ENCODE measurements at regions not wholly inside any gene's neighbourhood (a gene's known extent, or its start where the extent isn't known, plus 50 kb on each side); places are given as distances from the start of the nearest gene placed in this dataset.

- Histone ChIP-seq H3K9ac (ENCODE audit: low read length) (no peak overlapping the region), H3K4me2 (ENCODE audit: low read length) (no peak overlapping the region), H3K9me2 (ENCODE audit: insufficient read depth) (no peaks in the 10 kb centered on the region), H2AFZ (ENCODE audit: low read depth, low read length, poor library complexity, severe bottlenecking) (no peak overlapping the region), H3K4me3 (replicated peaks in 1 of 2; ENCODE audit: low read depth in 1 of 2, low read length in 2 of 2) (no peak overlapping the region), H3K4me1 (ENCODE audit: control insufficient read depth in 1 of 2, insufficient read depth in 2 of 2, low read length in 2 of 2) (no peaks in the 10 kb centered on the region), H4K20me1 (ENCODE audit: insufficient read depth) (no peaks in the 10 kb centered on the region), H3K36me3 (ENCODE audit: control insufficient read depth in 1 of 2, insufficient read depth in 2 of 2, low read length in 2 of 2) (no peaks in the 10 kb centered on the region), H3K27me3 (ENCODE audit: insufficient read depth, low read length) (no peaks in the 10 kb centered on the region), H3K79me2 (ENCODE audit: insufficient read depth, low read length) (no peaks in the 10 kb centered on the region), H3K27ac (ENCODE audit: low read depth, low read length) (no peak overlapping the region), H3K9me3 (ENCODE audit: control insufficient read depth in 1 of 2, insufficient read depth in 1 of 2, low read depth in 1 of 2, low read length in 2 of 2) (no peaks in the 10 kb centered on the region)
- ChIA-PET POLR2A (no interaction called here), RAD21 (ENCODE audit: low non-redundant PET in 1 of 2, low total read pairs in 2 of 2, uncharacterized antibody in 2 of 2, unreplicated experiment in 2 of 2) (no interaction called here), CTCF (no interaction called here)
- no TSS peak for BruUV-seq (replicated peaks)
- ATAC-seq (no peak), DNase-seq (ENCODE audit: low read depth, low spot score) (no peak)
- TF ChIP-seq POLR2AphosphoS5 (IDR thresholded peaks at IDR 0.05; ENCODE audit: low read depth, low read length) = no peak
- TF ChIP-seq EZH2 (IDR thresholded peaks at IDR 0.05) = no peak
- intact Hi-C loops (cut with micrococcal nuclease) = no loop called here
These were observed 145.3 kb downstream of the RND3 start for GRCh38 chr2:150341982-150342680.

DNA sequence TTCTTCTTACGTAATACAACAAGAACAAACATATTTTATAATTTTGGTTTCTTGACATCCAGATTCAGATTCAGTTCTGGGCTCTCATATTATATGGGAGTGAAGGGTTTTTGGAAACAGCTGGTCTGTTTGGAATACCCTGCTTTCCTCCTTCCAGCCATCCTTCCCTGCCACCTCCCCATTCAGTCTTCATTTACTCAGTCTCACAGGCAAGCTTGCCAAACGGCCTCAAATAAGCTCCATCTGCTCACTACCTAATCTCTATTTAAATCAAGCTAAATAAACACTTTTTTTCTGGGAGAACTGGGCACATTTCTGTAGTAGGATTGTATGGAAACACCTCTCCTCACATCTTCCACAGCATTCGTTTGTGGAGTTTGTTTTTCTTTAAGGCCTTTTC lies 147.5 kb downstream of the RND3 start:
- Histone ChIP-seq H2AFZ (ENCODE audit: low read depth, low read length, poor library complexity, severe bottlenecking) (no peak overlapping the region), H3K36me3 (ENCODE audit: control insufficient read depth in 1 of 2, insufficient read depth in 2 of 2, low read length in 2 of 2) (no peaks in the 10 kb centered on the region), H3K9ac (ENCODE audit: low read length) (no peak overlapping the region), H3K9me2 (ENCODE audit: insufficient read depth) (no peaks in the 10 kb centered on the region), H3K9me3 (ENCODE audit: control insufficient read depth in 1 of 2, insufficient read depth in 1 of 2, low read depth in 1 of 2, low read length in 2 of 2) (no peaks in the 10 kb centered on the region), H3K4me1 (ENCODE audit: control insufficient read depth in 1 of 2, insufficient read depth in 2 of 2, low read length in 2 of 2) (no peaks in the 10 kb centered on the region), H3K27me3 (ENCODE audit: insufficient read depth, low read length) (no peaks in the 10 kb centered on the region), H3K4me3 (replicated peaks in 1 of 2; ENCODE audit: low read depth in 1 of 2, low read length in 2 of 2) (no peak overlapping the region), H3K79me2 (ENCODE audit: insufficient read depth, low read length) (no peaks in the 10 kb centered on the region), H4K20me1 (ENCODE audit: insufficient read depth) (no peaks in the 10 kb centered on the region), H3K27ac (ENCODE audit: low read depth, low read length) (no peak overlapping the region), H3K4me2 (ENCODE audit: low read length) (no peak overlapping the region)
- BruUV-seq (replicated peaks) = no TSS peak
- intact Hi-C loops (cut with micrococcal nuclease) = no loop called here
- no peak for DNase-seq (ENCODE audit: low read depth, low spot score)
- CTCF ChIA-PET = no interaction called here
- TF ChIP-seq YY1 (IDR thresholded peaks at IDR 0.05; ENCODE audit: extremely low read depth, insufficient replicate concordance, low read depth, low read length) (no peak), ZBTB33 (IDR thresholded peaks at IDR 0.05; ENCODE audit: extremely low read depth, insufficient replicate concordance, low read length) (no peak), JUND (IDR thresholded peaks at IDR 0.05) (no peak), POLR2A (IDR thresholded peaks at IDR 0.05; ENCODE audit: borderline replicate concordance, extremely low read depth, insufficient read depth, insufficient read length) (no peak), SP1 (IDR thresholded peaks at IDR 0.05; ENCODE audit: low read depth) (no peak), ATF3 (IDR thresholded peaks at IDR 0.05) (no peak), EGR1 (IDR thresholded peaks at IDR 0.05; ENCODE audit: low read depth) (no peak), RAD21 (IDR thresholded peaks at IDR 0.05; ENCODE audit: low read depth) (no peak), CEBPB (IDR thresholded peaks at IDR 0.05; ENCODE audit: low read depth) (no peak), POLR2AphosphoS5 (IDR thresholded peaks at IDR 0.05; ENCODE audit: low read depth, low read length) (no peak), EZH2 (IDR thresholded peaks at IDR 0.05) (no peak), ZFX (IDR thresholded peaks at IDR 0.05) (no peak), SRF (IDR thresholded peaks at IDR 0.05; ENCODE audit: low read depth) (no peak)
- TF ChIP-seq, protein P1, sequence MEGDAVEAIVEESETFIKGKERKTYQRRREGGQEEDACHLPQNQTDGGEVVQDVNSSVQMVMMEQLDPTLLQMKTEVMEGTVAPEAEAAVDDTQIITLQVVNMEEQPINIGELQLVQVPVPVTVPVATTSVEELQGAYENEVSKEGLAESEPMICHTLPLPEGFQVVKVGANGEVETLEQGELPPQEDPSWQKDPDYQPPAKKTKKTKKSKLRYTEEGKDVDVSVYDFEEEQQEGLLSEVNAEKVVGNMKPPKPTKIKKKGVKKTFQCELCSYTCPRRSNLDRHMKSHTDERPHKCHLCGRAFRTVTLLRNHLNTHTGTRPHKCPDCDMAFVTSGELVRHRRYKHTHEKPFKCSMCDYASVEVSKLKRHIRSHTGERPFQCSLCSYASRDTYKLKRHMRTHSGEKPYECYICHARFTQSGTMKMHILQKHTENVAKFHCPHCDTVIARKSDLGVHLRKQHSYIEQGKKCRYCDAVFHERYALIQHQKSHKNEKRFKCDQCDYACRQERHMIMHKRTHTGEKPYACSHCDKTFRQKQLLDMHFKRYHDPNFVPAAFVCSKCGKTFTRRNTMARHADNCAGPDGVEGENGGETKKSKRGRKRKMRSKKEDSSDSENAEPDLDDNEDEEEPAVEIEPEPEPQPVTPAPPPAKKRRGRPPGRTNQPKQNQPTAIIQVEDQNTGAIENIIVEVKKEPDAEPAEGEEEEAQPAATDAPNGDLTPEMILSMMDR (IDR thresholded peaks at IDR 0.05 in 2 of 3, conservative IDR thresholded peaks at IDR 0.05 in 1 of 3; ENCODE audit: borderline replicate concordance in 1 of 3, insufficient read depth in 1 of 3, low read depth in 2 of 3, low read length in 2 of 3) = no peak
- no peak for ATAC-seq
- RAD21 ChIA-PET (ENCODE audit: low non-redundant PET in 1 of 2, low total read pairs in 2 of 2, uncharacterized antibody in 2 of 2, unreplicated experiment in 2 of 2) = no interaction called here
- POLR2A ChIA-PET = no interaction called here
